Esophagus (tissue), 2 donors: ENCODE measurements at regions not wholly inside any gene's neighbourhood (a gene's known extent, or its start where the extent isn't known, plus 50 kb on each side); places are given as distances from the start of the nearest gene placed in this dataset.

Experiments
- H3K27ac ChIP-seq, 2 donors: one replicate each; pipeline ENCODE4 v1.5.1; 2013; ENCODE audit warnings: low read depth in 2 of 2, mild to moderate bottlenecking in 2 of 2, inconsistent platforms in 1 of 2, low read length in 1 of 2, moderate library complexity in 1 of 2
- H3K27me3 ChIP-seq, 2 donors: one replicate each; pipeline ENCODE4 v1.6.1; 2013; ENCODE audit warnings: low read length in 2 of 2, control low read depth in 1 of 2, mild to moderate bottlenecking in 1 of 2; ENCODE audit not compliant: insufficient read depth in 2 of 2, control insufficient read depth in 1 of 2
- H3K36me3 ChIP-seq, 2 donors: one replicate each; pipeline ENCODE4 v1.6.1; 2013; ENCODE audit warnings: low read length in 1 of 2; ENCODE audit not compliant: control insufficient read depth in 2 of 2, insufficient read depth in 2 of 2
- H3K4me1 ChIP-seq, 2 donors: one replicate each; pipeline ENCODE4 v1.6.1; 2013; ENCODE audit warnings: low read length in 1 of 2; ENCODE audit not compliant: control insufficient read depth in 2 of 2, insufficient read depth in 2 of 2
- H3K4me3 ChIP-seq, 2 donors: one replicate each; pipeline ENCODE4 v1.5.1; 2013; ENCODE audit warnings: low read length in 2 of 2, mild to moderate bottlenecking in 2 of 2, low read depth in 1 of 2, moderate library complexity in 1 of 2
- H3K9me3 ChIP-seq, 2 donors: one replicate each; pipeline ENCODE4 v1.6.1; 2013; ENCODE audit warnings: mild to moderate bottlenecking in 2 of 2, low read depth in 1 of 2, low read length in 1 of 2, moderate library complexity in 1 of 2; ENCODE audit not compliant: control insufficient read depth in 2 of 2, insufficient read depth in 1 of 2
- WGBS, 2 donors: extraction: QIAGEN DNeasy Blood & Tissue Kit; methylation state at CpG; one replicate each; pipeline ENCODE4 v1.1.7; 2013; 5-methylcytosine and 5-hydroxymethylcytosine counted together
- donor health status: healthy with polysubstance abuse.
- donor health status: Bipolar disorder and iron deficiency.

DNA sequence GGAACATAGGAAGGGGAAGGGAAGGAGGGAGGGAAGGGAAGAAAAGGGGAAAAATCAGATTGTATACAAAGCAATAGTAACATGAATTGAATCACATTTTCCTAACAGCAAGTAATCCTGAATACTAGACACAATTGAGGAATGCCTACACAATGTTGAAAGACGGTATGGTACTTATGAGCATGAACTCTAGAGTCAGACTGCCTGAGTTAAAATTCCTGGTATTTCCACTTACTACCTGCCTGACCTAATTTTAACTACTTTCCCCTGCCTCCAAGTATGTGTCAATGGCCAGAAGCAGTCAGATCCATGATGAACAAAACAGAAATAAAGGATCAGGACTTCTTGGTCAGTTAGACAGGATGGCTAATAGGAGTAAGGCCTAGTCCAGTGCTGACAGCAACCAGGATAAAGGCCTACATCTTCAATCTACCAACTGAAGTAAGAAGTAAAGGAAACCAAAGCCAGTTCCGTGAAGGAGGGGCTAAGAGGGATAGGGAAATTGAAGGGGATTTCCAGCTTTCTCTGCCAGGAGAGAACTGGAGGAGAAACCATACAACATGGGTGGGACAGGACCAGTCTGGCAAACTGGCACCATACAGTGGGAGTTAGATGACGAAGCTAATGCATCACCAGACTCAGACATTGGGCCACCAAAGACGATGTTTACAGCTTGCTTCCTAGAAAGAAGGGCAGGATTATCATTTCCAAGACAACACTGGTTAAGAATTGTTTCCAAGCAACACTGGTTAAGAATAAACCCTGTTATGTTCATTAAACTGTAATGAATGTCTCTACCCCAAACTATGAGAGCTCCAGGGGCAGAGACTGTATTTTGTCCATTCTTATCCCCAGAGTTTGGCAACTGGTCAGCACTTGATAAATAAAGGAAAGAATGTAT is 151.6 kb upstream of the UBE2E2 start:
- no peaks in the 10 kb centered on the region for H3K4me1 ChIP-seq
- H3K36me3 ChIP-seq: no peaks in the 10 kb centered on the region
- H3K9me3 ChIP-seq: no peaks in the 10 kb centered on the region
- WGBS, 2 donors: 62 to 67% methylated on average over 4 of the region's 4 CpGs
- no peak overlapping the region for H3K4me3 ChIP-seq
- no peaks in the 10 kb centered on the region for H3K27me3 ChIP-seq
- H3K27ac ChIP-seq: no peak overlapping the region

- Histone ChIP-seq H3K4me1 (no peaks in the 10 kb centered on the region), H3K9me3 (no peaks in the 10 kb centered on the region), H3K4me3 (no peak overlapping the region), H3K27me3 (no peaks in the 10 kb centered on the region), H3K36me3 (no peaks in the 10 kb centered on the region), H3K27ac (no peak overlapping the region)
- WGBS, 2 donors: 78 to 90% methylated on average over 1 of the region's 1 CpG
Observed at GRCh38 chr3:23052208-23052607, 150.9 kb upstream of the UBE2E2 start.

GRCh38 chr3:23052620-23053019 is 150.5 kb upstream of the UBE2E2 start:
- H3K4me3 ChIP-seq: no peak overlapping the region
- H3K9me3 ChIP-seq: no peaks in the 10 kb centered on the region
- 84 to 86% methylated on average over 7 of the region's 7 CpGs for WGBS, 2 donors
- H3K4me1 ChIP-seq: no peaks in the 10 kb centered on the region
- no peaks in the 10 kb centered on the region for H3K27me3 ChIP-seq
- no peaks in the 10 kb centered on the region for H3K36me3 ChIP-seq
- H3K27ac ChIP-seq: no peak overlapping the region

GRCh38 chr3:23055733-23056376 is 147.3 kb upstream of the UBE2E2 start:
- H3K4me3 ChIP-seq: no peak overlapping the region
- H3K4me1 ChIP-seq: no peaks in the 10 kb centered on the region
- 62 to 75% methylated on average over 2 of the region's 2 CpGs for WGBS, 2 donors
- no peaks in the 10 kb centered on the region for H3K36me3 ChIP-seq
- no peak overlapping the region for H3K27ac ChIP-seq
- H3K27me3 ChIP-seq: no peaks in the 10 kb centered on the region
- no peaks in the 10 kb centered on the region for H3K9me3 ChIP-seq

DNA sequence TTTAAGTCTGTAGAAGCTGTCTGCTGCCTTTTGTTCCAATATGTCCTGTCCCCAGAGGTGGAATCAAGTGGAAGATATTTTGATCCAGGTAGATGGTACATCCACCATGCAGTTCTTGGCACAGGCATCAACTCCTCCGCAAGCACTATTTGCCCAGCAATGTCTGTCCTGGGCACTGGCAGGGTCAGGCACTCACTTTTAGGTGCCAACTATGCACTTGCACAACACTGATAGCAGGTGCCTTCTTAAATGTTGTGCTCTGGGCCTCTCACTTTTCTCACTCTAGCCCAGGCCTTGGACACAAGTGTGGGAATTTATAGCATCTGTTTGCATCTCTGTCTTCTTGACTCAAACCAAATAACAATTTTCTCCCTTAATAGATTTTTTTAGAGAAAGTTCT is 140.5 kb upstream of the UBE2E2 start:
- H3K27me3 ChIP-seq: no peaks in the 10 kb centered on the region
- H3K4me3 ChIP-seq: no peak overlapping the region
- no peak overlapping the region for H3K27ac ChIP-seq
- H3K4me1 ChIP-seq: no peaks in the 10 kb centered on the region
- H3K36me3 ChIP-seq: no peaks in the 10 kb centered on the region
- no peaks in the 10 kb centered on the region for H3K9me3 ChIP-seq
- WGBS, 2 donors: 91 to 94% methylated on average over 1 of the region's 1 CpG

GRCh38 chr3:23062982-23063381 is 140.1 kb upstream of the UBE2E2 start:
- Histone ChIP-seq H3K4me1 (no peaks in the 10 kb centered on the region), H3K9me3 (no peaks in the 10 kb centered on the region), H3K4me3 (no peak overlapping the region), H3K27ac (no peak overlapping the region), H3K27me3 (no peaks in the 10 kb centered on the region), H3K36me3 (no peaks in the 10 kb centered on the region)
- WGBS, 2 donors: 84 to 96% methylated on average over 1 of the region's 1 CpG

GRCh38 chr3:23067116-23067515 is 136.0 kb upstream of the UBE2E2 start:
- no peaks in the 10 kb centered on the region for H3K36me3 ChIP-seq
- H3K9me3 ChIP-seq: no peaks in the 10 kb centered on the region
- H3K27ac ChIP-seq: no peak overlapping the region
- H3K27me3 ChIP-seq: no peaks in the 10 kb centered on the region
- H3K4me3 ChIP-seq: no peak overlapping the region
- H3K4me1 ChIP-seq: no peaks in the 10 kb centered on the region

DNA sequence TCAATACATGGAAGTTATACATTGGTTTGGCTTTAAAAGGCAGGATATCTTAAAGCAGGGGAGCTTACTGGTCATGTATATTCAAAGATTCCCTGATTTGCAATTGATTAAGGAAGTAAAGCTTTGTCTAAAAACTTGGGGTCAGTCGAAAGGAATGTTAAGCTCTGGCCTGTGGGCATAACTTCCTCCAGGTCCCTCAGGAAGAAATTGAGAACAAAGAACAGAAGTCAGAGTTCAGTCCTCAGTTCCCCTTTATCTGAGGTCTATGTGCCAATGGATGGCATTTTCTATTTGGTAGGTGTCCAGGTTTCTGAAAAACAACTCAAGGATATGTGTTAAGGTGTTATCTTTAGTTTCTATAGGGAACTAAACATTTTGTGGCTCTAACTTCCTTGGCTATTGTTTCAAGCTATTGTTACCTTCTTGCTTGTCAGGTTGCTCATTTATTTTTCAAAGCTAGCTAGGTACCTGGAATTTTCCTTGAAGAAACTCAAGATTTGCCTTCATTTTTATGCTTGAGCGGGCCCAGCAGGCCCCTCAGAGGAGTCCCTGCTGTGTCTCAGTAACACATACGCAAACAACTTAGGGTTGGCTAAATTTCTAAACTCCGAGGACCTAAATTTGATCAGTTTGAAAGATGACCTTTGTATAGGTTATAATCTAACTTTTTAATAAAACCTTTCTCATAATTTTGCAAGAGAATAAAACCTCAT is 135.0 kb upstream of the UBE2E2 start:
- H3K4me1 ChIP-seq: no peaks in the 10 kb centered on the region
- H3K27me3 ChIP-seq: no peaks in the 10 kb centered on the region
- no peak overlapping the region for H3K4me3 ChIP-seq
- no peak overlapping the region for H3K27ac ChIP-seq
- no peaks in the 10 kb centered on the region for H3K9me3 ChIP-seq
- H3K36me3 ChIP-seq: no peaks in the 10 kb centered on the region
- WGBS, 2 donors: 81 to 85% methylated on average over 4 of the region's 4 CpGs

DNA sequence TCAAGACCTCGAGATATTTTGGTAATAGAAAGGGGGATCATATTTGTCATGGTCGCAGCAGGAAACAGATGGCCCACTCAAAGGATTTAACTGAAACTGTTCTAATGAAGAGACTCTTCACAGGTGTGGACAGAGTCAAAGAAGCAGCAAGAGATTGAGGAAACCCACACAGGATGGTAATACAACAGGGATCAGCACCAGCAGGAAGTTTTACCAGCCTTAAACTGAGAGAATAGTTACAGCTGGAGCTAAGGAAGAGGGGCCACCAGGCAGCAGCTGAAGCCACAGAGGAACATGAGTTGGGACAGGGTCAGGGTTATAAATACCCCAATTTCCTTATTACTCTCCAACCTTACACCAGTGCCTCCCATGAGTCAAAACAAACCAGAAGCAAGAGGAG is 131.8 kb upstream of the UBE2E2 start:
- H3K36me3 ChIP-seq: no peaks in the 10 kb centered on the region
- no peak overlapping the region for H3K4me3 ChIP-seq
- H3K27me3 ChIP-seq: no peaks in the 10 kb centered on the region
- WGBS, 2 donors: 50 to 63% methylated on average over 2 of the region's 2 CpGs
- no peak overlapping the region for H3K27ac ChIP-seq
- no peaks in the 10 kb centered on the region for H3K9me3 ChIP-seq
- no peaks in the 10 kb centered on the region for H3K4me1 ChIP-seq
